SH-SY5Y (cell line): ENCODE measurements at regions not wholly inside any gene's neighbourhood (a gene's known extent, or its start where the extent isn't known, plus 50 kb on each side); places are given as distances from the start of the nearest gene placed in this dataset.

ENCODE experiments used
- GATA2 ChIP-seq: IDR thresholded peaks from 2 replicates; pipeline ENCODE4 v1.6.1; 2011; ENCODE audit warnings: mild to moderate bottlenecking, low read depth, low read length
- GATA3 ChIP-seq: IDR thresholded peaks from 2 replicates; pipeline ENCODE4 v1.6.1; 2011; ENCODE audit warnings: low read depth, mild to moderate bottlenecking, low read length, moderate library complexity

DNA sequence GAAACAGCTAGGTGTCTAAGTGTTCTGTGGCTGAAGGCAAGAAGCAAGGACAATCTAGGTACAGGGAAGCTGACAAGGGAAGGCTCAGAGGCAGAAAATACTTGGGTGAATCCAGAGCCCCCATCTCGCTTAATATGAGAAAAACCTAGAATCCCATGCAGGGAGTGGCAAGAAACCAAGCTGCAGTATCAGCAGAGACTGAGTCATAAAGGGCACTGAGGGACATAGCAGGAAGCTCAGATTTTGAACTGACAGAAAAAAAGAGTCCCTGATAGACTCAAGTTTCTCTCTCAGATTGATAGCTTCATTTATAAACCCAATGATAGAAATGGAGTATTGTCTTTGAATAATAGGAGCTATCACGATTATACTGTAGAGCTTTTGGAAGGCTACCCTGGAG lies 77.3 kb upstream of the KCNJ15 start:
- TF ChIP-seq GATA2 (no peak), GATA3 (no peak)
